ENCODE measurements at regions not wholly inside any gene's neighbourhood (a gene's known extent, or its start where the extent isn't known, plus 50 kb on each side); places are given as distances from the start of the nearest gene placed in this dataset.
"Not testable (repeated sequence)": the region's sequence is repeated elsewhere in the genome, so short reads cannot be mapped to it uniquely, and the experiment has no call there.

GRCh38 chr5:18394443-18394804 lies 760.2 kb downstream of the TAF11L14 start:
- DNase-seq (ENCODE audit: low spot score) (no peak), ATAC-seq (ENCODE audit: low FRiP score) (no peak)
- no peak for TF ChIP-seq CTCF (IDR thresholded peaks at IDR 0.05)

GRCh38 chr5:18395126-18396110 lies 761.2 kb downstream of the TAF11L14 start:
- no peak for ATAC-seq (ENCODE audit: low FRiP score)
- TF ChIP-seq CTCF (IDR thresholded peaks at IDR 0.05) = no peak

DNA sequence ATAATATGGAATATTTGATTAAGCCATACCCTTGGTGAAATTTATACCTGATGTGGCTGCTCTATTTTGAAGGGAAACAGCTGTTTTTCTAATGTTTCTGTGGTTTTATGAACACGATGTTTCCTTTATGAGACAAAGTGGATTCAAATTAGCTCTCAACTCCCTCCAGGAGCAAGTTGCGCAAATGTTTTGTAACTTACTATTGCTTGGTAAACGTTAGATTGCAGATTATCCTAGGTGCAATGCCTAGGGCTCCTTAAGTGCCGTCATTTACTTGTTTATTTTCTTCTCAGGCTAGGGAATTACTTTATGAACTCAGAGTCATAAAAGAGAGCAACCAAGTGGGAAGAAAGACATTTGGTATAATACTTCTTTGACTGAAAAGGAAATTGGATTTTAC lies 763.1 kb downstream of the TAF11L14 start:
- ATAC-seq (ENCODE audit: low FRiP score) (no peak), DNase-seq (ENCODE audit: low spot score) (no peak)
- TF ChIP-seq CTCF (IDR thresholded peaks at IDR 0.05) = no peak

More at GRCh38 chr5:18395126-18396110, 761.2 kb downstream of the TAF11L14 start:
- no peak for DNase-seq (ENCODE audit: low spot score)

- DNase-seq (ENCODE audit: low spot score) (no peak), ATAC-seq (ENCODE audit: low FRiP score) (no peak)
- TF ChIP-seq CTCF (IDR thresholded peaks at IDR 0.05) = no peak
These were observed 763.6 kb downstream of the TAF11L14 start for GRCh38 chr5:18397891-18398290.

GRCh38 chr5:18399461-18400327 lies 765.4 kb downstream of the TAF11L14 start:
- not testable (repeated sequence) for ATAC-seq (ENCODE audit: low FRiP score); DNase-seq (ENCODE audit: low spot score)

DNA sequence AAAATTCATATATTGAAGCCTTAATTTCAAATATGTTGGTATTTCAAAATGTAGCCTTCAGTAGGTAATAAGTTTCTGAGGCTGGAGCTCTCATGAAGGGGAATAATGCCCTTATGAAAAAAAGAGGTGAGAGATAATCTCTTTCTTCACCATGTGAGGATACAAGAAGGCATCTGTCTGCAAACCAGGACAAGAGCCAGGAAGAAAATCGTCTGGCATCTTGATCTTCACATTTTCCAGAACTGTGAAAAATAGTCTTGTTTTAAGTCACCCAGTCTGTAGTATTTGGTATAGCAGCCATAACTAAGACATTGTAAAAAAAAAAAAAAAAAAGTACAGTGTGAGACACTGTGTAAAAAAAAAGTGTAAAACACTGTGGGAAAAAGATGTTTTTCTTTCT lies 768.9 kb downstream of the TAF11L14 start:
- no peak for TF ChIP-seq CTCF (IDR thresholded peaks at IDR 0.05)
- no peak for DNase-seq (ENCODE audit: low spot score)
- ATAC-seq (ENCODE audit: low FRiP score) = no peak

DNA sequence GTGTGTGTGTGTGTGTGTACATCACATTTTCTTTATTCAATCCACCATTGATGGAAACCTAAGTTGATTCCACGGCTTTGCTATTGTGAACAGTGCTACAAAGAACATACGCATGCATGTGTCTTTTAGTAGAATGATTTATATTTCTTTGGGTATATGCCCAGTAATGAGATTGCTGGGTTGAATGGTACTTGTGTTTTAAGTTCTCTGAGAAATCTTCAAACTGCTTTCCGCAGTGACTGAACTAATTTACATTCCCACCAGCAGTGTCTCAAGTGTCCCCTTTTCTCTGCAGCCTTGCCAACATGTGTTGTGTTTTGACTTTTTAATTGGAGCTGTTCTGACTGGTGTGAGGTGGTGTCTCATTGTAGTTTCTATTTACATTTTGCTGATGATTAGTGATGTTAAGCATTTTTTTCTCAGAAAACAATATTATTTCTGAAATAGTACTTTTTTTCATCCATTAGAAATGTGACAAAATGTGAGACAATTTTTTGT lies 769.7 kb downstream of the TAF11L14 start:
- ATAC-seq (ENCODE audit: low FRiP score) = no peak
- no peak for TF ChIP-seq CTCF (IDR thresholded peaks at IDR 0.05)

More for the DNA sequence above, 769.7 kb downstream of the TAF11L14 start:
- DNase-seq (ENCODE audit: low spot score) = no peak

Measured in omental fat pad (tissue), 3 donors.